ENCODE measurements at regions not wholly inside any gene's neighbourhood (a gene's known extent, or its start where the extent isn't known, plus 50 kb on each side); places are given as distances from the start of the nearest gene placed in this dataset.

- Histone ChIP-seq H3K36me3 (no peaks in the 10 kb centered on the region), H3K4me3 (no peak overlapping the region), H3K9me3 (no peaks in the 10 kb centered on the region), H3K27ac (no peak overlapping the region), H3K27me3 (peaks cover 0 to 11% (median 0%) of the 10 kb centered on the region in 9 donors), H3K4me1 (no peaks in the 10 kb centered on the region)
- TF ChIP-seq CTCF (IDR thresholded peaks at IDR 0.05) (no peak), POLR2A (IDR thresholded peaks at IDR 0.05) (no peak)
- intact Hi-C loops (cut with DNase I) = loop anchor here in 1 of 10 donors (5.0 kb wide), 1 partner anchor 52 kb away; no protein-coding TSS in a partner anchor
- ATAC-seq (no peak), DNase-seq (no peak)
- WGBS, 4 donors = 91 to 100% (median 96%) methylated on average over 1 of the region's 1 CpG
Measured at GRCh38 chr22:47814474-47814873, 1052.0 kb downstream of the TBC1D22A start.

- no peak for DNase-seq
- Histone ChIP-seq H3K36me3 (no peaks in the 10 kb centered on the region), H3K9me3 (no peaks in the 10 kb centered on the region), H3K27ac (no peak overlapping the region), H3K27me3 (peaks cover 0 to 19% (median 0%) of the 10 kb centered on the region in 9 donors), H3K4me1 (no peaks in the 10 kb centered on the region), H3K4me3 (no peak overlapping the region)
- TF ChIP-seq CTCF (IDR thresholded peaks at IDR 0.05) (no peak), POLR2A (IDR thresholded peaks at IDR 0.05) (no peak)
- intact Hi-C loops (cut with DNase I) = loop anchor here in 1 of 10 donors (5.0 kb wide), 1 partner anchor 51 kb away; no protein-coding TSS in a partner anchor
- WGBS, 4 donors = 82 to 88% (median 86%) methylated on average over 16 of the region's 16 CpGs
- no peak for ATAC-seq
Measured at GRCh38 chr22:47813661-47814060, 1051.2 kb downstream of the TBC1D22A start.

GRCh38 chr22:47811971-47812370, 1049.5 kb downstream of the TBC1D22A start:
- 70 to 79% (median 72%) methylated on average over 7 of the region's 7 CpGs for whole genome bisulfite sequencing, 4 donors
- Histone ChIP-seq H3K9me3 (no peaks in the 10 kb centered on the region), H3K36me3 (no peaks in the 10 kb centered on the region), H3K27me3 (peaks cover 0 to 19% (median 1%) of the 10 kb centered on the region in 9 donors), H3K4me3 (no peak overlapping the region), H3K4me1 (no peaks in the 10 kb centered on the region), H3K27ac (no peak overlapping the region)
- intact Hi-C loops (cut with DNase I) = loop anchor here in 1 of 10 donors (5.0 kb wide), 1 partner anchor 50 kb away; no protein-coding TSS in a partner anchor
- ATAC-seq = no peak
- TF ChIP-seq CTCF (IDR thresholded peaks at IDR 0.05) (no peak), POLR2A (IDR thresholded peaks at IDR 0.05) (no peak)
- DNase-seq = no peak

- no peaks in the 10 kb centered on the region for H3K36me3 ChIP-seq
- 64 to 73% (median 66%) methylated on average over 23 to 24 of the region's 24 CpGs for WGBS, 4 donors
- peaks cover 0 to 17% (median 2%) of the 10 kb centered on the region in 9 donors for H3K27me3 ChIP-seq
- ATAC-seq (no peak), DNase-seq (no peak)
- intact Hi-C loops (cut with DNase I) = loop anchor here in 1 of 10 donors (5.0 kb wide), 1 partner anchor 49 kb away; no protein-coding TSS in a partner anchor
- no peaks in the 10 kb centered on the region for H3K4me1 ChIP-seq
- no peak overlapping the region for H3K4me3 ChIP-seq
- no peaks in the 10 kb centered on the region for H3K9me3 ChIP-seq
- no peak overlapping the region for H3K27ac ChIP-seq
- TF ChIP-seq CTCF (IDR thresholded peaks at IDR 0.05) (no peak), POLR2A (IDR thresholded peaks at IDR 0.05) (no peak)
Measured at GRCh38 chr22:47810505-47811500, 1048.4 kb downstream of the TBC1D22A start.

Data from heart left ventricle (tissue), 16 donors.